Psoas muscle (tissue), 7 donors: ENCODE measurements at regions not wholly inside any gene's neighbourhood (a gene's known extent, or its start where the extent isn't known, plus 50 kb on each side); places are given as distances from the start of the nearest gene placed in this dataset.

Experiments used
- ATAC-seq, 4 donors: fragments of 200-7000 bp; cut with Tn5 transposase; one replicate each; pipeline ENCODE4 v1.9.1; 2020; ENCODE audit warnings: moderate library complexity in 3 of 4, mild to moderate bottlenecking in 2 of 4
- DNase-seq, 2 donors: peaks; one replicate each; pipeline ENCODE4 v3.0.0-alpha.2; 2020
- H3K27ac ChIP-seq: fragments of 200-600 bp; one replicate; pipeline ENCODE4 v1.8.0; 2022
- H3K27me3 ChIP-seq, 3 donors: fragments of 200-600 bp in 1 of 3; one replicate each; pipeline versions ENCODE4 v1.6.1 to v1.8.0; 2013 to 2022; ENCODE audit warnings: low read length in 2 of 3, mild to moderate bottlenecking in 2 of 3, moderate library complexity in 1 of 3; ENCODE audit not compliant: insufficient read depth in 3 of 3
- H3K36me3 ChIP-seq, 2 donors: fragments of 200-600 bp in 1 of 2; one replicate each; pipeline versions ENCODE4 v1.6.1 to v1.8.0; 2013 to 2022; ENCODE audit warnings: low read depth in 1 of 2, mild to moderate bottlenecking in 1 of 2, moderate library complexity in 1 of 2; ENCODE audit not compliant: insufficient read depth in 1 of 2
- H3K4me1 ChIP-seq: fragments of 200-600 bp; one replicate; pipeline ENCODE4 v1.8.0; 2022
- H3K4me3 ChIP-seq: fragments of 200-600 bp; one replicate; pipeline ENCODE4 v1.8.0; 2022; ENCODE audit warnings: mild to moderate bottlenecking
- H3K9me3 ChIP-seq: fragments of 200-600 bp; one replicate; pipeline ENCODE4 v1.8.0; 2022
- CTCF ChIP-seq: fragments of 200-600 bp; IDR thresholded peaks from one replicate; pipeline ENCODE4 v1.8.0; 2022; ENCODE audit warnings: antibody characterized with exemption
- WGBS, 3 donors: extraction: QIAGEN DNeasy Blood & Tissue Kit; methylation state at CpG; one replicate each; pipeline versions ENCODE4 v1.1.6 to v1.1.7; 2013; 5-methylcytosine and 5-hydroxymethylcytosine counted together
- intact Hi-C, 2 donors: fragments of 100-400 bp; cut with DNase I; formaldehyde crosslinking; loops; one replicate each; pipeline versions ENCODE4 v1.11.0 to v1.14.2; 2022
- donor health status: healthy with polysubstance abuse.
- donor health status: DM: no; HTN: no; CAD: no; lungs with moderate emphysema.
- donor health status: Bipolar disorder and iron deficiency.
- donor health status: healthy.
- donor health status: DM: yes; HTN: yes; CAD: no.
- donor health status: DM: no; HTN: no; CAD: no.
- donor health status: DM: yes; HTN: yes; CAD: no.

GRCh38 chr2:14288016-14288415 is 344.5 kb upstream of the LRATD1 start:
- Histone ChIP-seq H3K27me3 (peaks cover 0 to under 1% (median 0%) of the 10 kb centered on the region in 3 donors), H3K27ac (no peak overlapping the region), H3K36me3 (no peaks in the 10 kb centered on the region), H3K4me1 (no peaks in the 10 kb centered on the region), H3K4me3 (no peak overlapping the region), H3K9me3 (no peaks in the 10 kb centered on the region)
- DNase-seq, result no peak
- WGBS, 3 donors, result 69 to 74% (median 74%) methylated on average over 3 of the region's 3 CpGs
- no peak for ATAC-seq
- intact Hi-C loops, result no loop called here
- TF ChIP-seq CTCF, result no peak

GRCh38 chr2:14292964-14293363 is 339.6 kb upstream of the LRATD1 start:
- Histone ChIP-seq H3K4me1 (no peaks in the 10 kb centered on the region), H3K27ac (no peak overlapping the region)
- TF ChIP-seq CTCF, result no peak

GRCh38 chr2:14297340-14297739 is 335.2 kb upstream of the LRATD1 start:
- 70 to 93% (median 78%) methylated on average over 2 of the region's 2 CpGs for WGBS, 3 donors
- intact Hi-C loops, result no loop called here
- DNase-seq, result no peak
- no peak for TF ChIP-seq CTCF
- H3K27me3 ChIP-seq, result peaks cover 0 to 2% (median 0%) of the 10 kb centered on the region in 3 donors
- no peaks in the 10 kb centered on the region for H3K4me1 ChIP-seq
- no peak for ATAC-seq
- H3K9me3 ChIP-seq, result no peaks in the 10 kb centered on the region
- no peak overlapping the region for H3K4me3 ChIP-seq
- H3K27ac ChIP-seq, result no peak overlapping the region
- no peaks in the 10 kb centered on the region for H3K36me3 ChIP-seq

More at GRCh38 chr2:14292964-14293363, 339.6 kb upstream of the LRATD1 start:
- ATAC-seq (no peak), DNase-seq (no peak)
- H3K36me3 ChIP-seq, result no peaks in the 10 kb centered on the region
- no peaks in the 10 kb centered on the region for H3K9me3 ChIP-seq
- H3K27me3 ChIP-seq, result peaks cover 0 to 2% (median 0%) of the 10 kb centered on the region in 3 donors
- intact Hi-C loops, result no loop called here
- H3K4me3 ChIP-seq, result no peak overlapping the region
- WGBS, 3 donors, result 33 to 38% (median 34%) methylated on average over 3 of the region's 3 CpGs

- H3K9me3 ChIP-seq, result no peaks in the 10 kb centered on the region
- 81 to 86% (median 85%) methylated on average over 1 of the region's 1 CpG for WGBS, 3 donors
- intact Hi-C loops, result no loop called here
- H3K27ac ChIP-seq, result no peak overlapping the region
- TF ChIP-seq CTCF, result no peak
- no peak for DNase-seq
- H3K36me3 ChIP-seq, result no peaks in the 10 kb centered on the region
- ATAC-seq, result no peak
- no peak overlapping the region for H3K4me3 ChIP-seq
- H3K27me3 ChIP-seq, result peaks cover 0 to 2% (median 0%) of the 10 kb centered on the region in 3 donors
- H3K4me1 ChIP-seq, result no peaks in the 10 kb centered on the region
Measured at GRCh38 chr2:14297906-14298305, 334.6 kb upstream of the LRATD1 start.

GRCh38 chr2:14301331-14301730 is 331.2 kb upstream of the LRATD1 start:
- DNase-seq (no peak), ATAC-seq (no peak)
- H3K4me1 ChIP-seq, result no peaks in the 10 kb centered on the region
- TF ChIP-seq CTCF, result no peak
- no peaks in the 10 kb centered on the region for H3K36me3 ChIP-seq
- 87 to 94% (median 93%) methylated on average over 2 of the region's 2 CpGs for WGBS, 3 donors
- intact Hi-C loops, result no loop called here
- no peaks in the 10 kb centered on the region for H3K9me3 ChIP-seq
- H3K27ac ChIP-seq, result no peak overlapping the region
- no peaks in the 10 kb centered on the region for H3K27me3 ChIP-seq
- H3K4me3 ChIP-seq, result no peak overlapping the region
